H9 (cell line): ENCODE measurements at regions not wholly inside any gene's neighbourhood (a gene's known extent, or its start where the extent isn't known, plus 50 kb on each side); places are given as distances from the start of the nearest gene placed in this dataset.
"Not testable (repeated sequence)": the region's sequence is repeated elsewhere in the genome, so short reads cannot be mapped to it uniquely, and the experiment has no call there.

Experiments
- DNase-seq: peaks from one replicate; pipeline ENCODE4 v3.0.0-alpha.2; 2017
- H2AFZ ChIP-seq: one replicate; pipeline ENCODE4 v1.6.1; 2013; ENCODE audit warnings: mild to moderate bottlenecking, low read length, control low read depth, moderate library complexity
- H2AK5ac ChIP-seq: 2 replicates; pipeline ENCODE4 v1.6.1; 2013; ENCODE audit warnings: low read length, control low read depth, mixed read lengths; ENCODE audit not compliant: insufficient read length
- H2BK120ac ChIP-seq: one replicate; pipeline ENCODE4 v1.6.1; 2013; ENCODE audit warnings: low read depth, mild to moderate bottlenecking, low read length, control low read depth, inconsistent platforms; ENCODE audit not compliant: poor library complexity, severe bottlenecking
- H2BK12ac ChIP-seq: 2 replicates; pipeline ENCODE4 v1.6.1; 2013; ENCODE audit warnings: low read length, control low read depth, mixed read lengths, low read depth; ENCODE audit not compliant: insufficient read length
- H2BK15ac ChIP-seq: 2 replicates; pipeline ENCODE4 v1.6.1; 2013; ENCODE audit warnings: low read depth, low read length, control low read depth
- H2BK20ac ChIP-seq: one replicate; pipeline ENCODE4 v1.6.1; 2013; ENCODE audit warnings: low read depth, mild to moderate bottlenecking, low read length, control low read depth, inconsistent platforms; ENCODE audit not compliant: poor library complexity, severe bottlenecking
- H2BK5ac ChIP-seq: 2 replicates; pipeline ENCODE4 v1.6.1; 2013; ENCODE audit warnings: low read length, control low read depth, mixed read lengths; ENCODE audit not compliant: insufficient read length
- H3K14ac ChIP-seq: 2 replicates; pipeline ENCODE4 v1.6.1; 2013; ENCODE audit warnings: low read length, control low read depth; ENCODE audit not compliant: insufficient read depth
- H3K18ac ChIP-seq: 2 replicates; pipeline ENCODE4 v1.6.1; 2013; ENCODE audit warnings: low read depth, mild to moderate bottlenecking, mixed read lengths, low read length, control low read depth; ENCODE audit not compliant: insufficient read length
- H3K23ac ChIP-seq: 2 replicates; pipeline ENCODE4 v1.6.1; 2013; ENCODE audit warnings: low read length, control low read depth, mixed read lengths, low read depth; ENCODE audit not compliant: insufficient read length
- H3K23me2 ChIP-seq: 2 replicates; pipeline ENCODE4 v1.6.1; 2013; ENCODE audit warnings: low read depth, mild to moderate bottlenecking, mixed read lengths, low read length, control low read depth; ENCODE audit not compliant: insufficient read length, poor library complexity, severe bottlenecking
- H3K27ac ChIP-seq: 2 replicates; pipeline ENCODE4 v1.5.1; 2013; ENCODE audit warnings: low read length, control low read depth, mixed read lengths, low read depth; ENCODE audit not compliant: insufficient read length
- H3K27me3 ChIP-seq: 2 replicates; pipeline ENCODE4 v1.6.1; 2013; ENCODE audit warnings: low read length, control low read depth, inconsistent platforms; ENCODE audit not compliant: insufficient read depth
- H3K4ac ChIP-seq: 2 replicates; pipeline ENCODE4 v1.6.1; 2013; ENCODE audit warnings: low read depth, mild to moderate bottlenecking, control low read depth, inconsistent platforms, low read length, moderate library complexity
- H3K4me1 ChIP-seq: 2 replicates; pipeline ENCODE4 v1.6.1; 2013; ENCODE audit warnings: low read length, control low read depth, inconsistent platforms; ENCODE audit not compliant: insufficient read depth
- H3K4me2 ChIP-seq: 2 replicates; pipeline ENCODE4 v1.6.1; 2013; ENCODE audit warnings: low read length, control low read depth, mixed read lengths; ENCODE audit not compliant: insufficient read length, insufficient read depth
- H3K56ac ChIP-seq: 2 replicates; pipeline ENCODE4 v1.6.1; 2013; ENCODE audit warnings: low read depth, mild to moderate bottlenecking, mixed read lengths, low read length, control low read depth; ENCODE audit not compliant: insufficient read length
- H3K79me1 ChIP-seq: 2 replicates; pipeline ENCODE4 v1.6.1; 2013; ENCODE audit warnings: low read depth, mild to moderate bottlenecking, moderate library complexity, low read length, control low read depth, inconsistent platforms; ENCODE audit not compliant: insufficient read depth, poor library complexity, severe bottlenecking
- H3K79me2 ChIP-seq: 2 replicates; pipeline ENCODE4 v1.6.1; 2013; ENCODE audit warnings: low read length, control low read depth, inconsistent platforms; ENCODE audit not compliant: insufficient read depth
- H3K9ac ChIP-seq: 2 replicates; pipeline ENCODE4 v1.6.1; 2013; ENCODE audit warnings: low read length, control low read depth, mixed read lengths; ENCODE audit not compliant: insufficient read length; ENCODE audit errors: extremely low read depth
- H3K9me3 ChIP-seq: one replicate; pipeline ENCODE4 v1.6.1; 2013; ENCODE audit warnings: low read depth, low read length, inconsistent platforms; ENCODE audit not compliant: control insufficient read depth
- H3T11ph ChIP-seq: one replicate; pipeline ENCODE4 v1.6.1; 2013; ENCODE audit warnings: mild to moderate bottlenecking, low read length, control low read depth, inconsistent platforms
- H4K20me1 ChIP-seq: one replicate; pipeline ENCODE4 v1.6.1; 2013; ENCODE audit not compliant: control insufficient read depth, insufficient read length, insufficient read depth
- H4K5ac ChIP-seq: 2 replicates; pipeline ENCODE4 v1.6.1; 2013; ENCODE audit warnings: low read depth, mild to moderate bottlenecking, mixed read lengths, low read length, control low read depth; ENCODE audit not compliant: insufficient read length
- H4K8ac ChIP-seq: replicated peaks from 2 replicates; pipeline ENCODE4 v1.6.1; 2013; ENCODE audit warnings: low read length, control low read depth, mixed read lengths, low read depth; ENCODE audit not compliant: insufficient read length
- H4K91ac ChIP-seq: 2 replicates; pipeline ENCODE4 v1.6.1; 2013; ENCODE audit warnings: low read depth, mild to moderate bottlenecking, moderate library complexity, mixed read lengths, low read length, control low read depth; ENCODE audit not compliant: insufficient read length
- H3K27ac Mint-ChIP-seq, 3 experiments: 2 replicates in 2 of 3; 3 replicates in 1 of 3; pipeline ENCODE4 v1.8.0; 2020 to 2021; ENCODE audit warnings: mixed read lengths in 3 of 3, mild to moderate bottlenecking in 1 of 3, moderate library complexity in 1 of 3
- H3K27me3 Mint-ChIP-seq: 2 replicates; pipeline ENCODE4 v1.8.0; 2021; ENCODE audit warnings: low read depth, mild to moderate bottlenecking, moderate library complexity, mixed read lengths
- H3K36me3 Mint-ChIP-seq, 3 experiments: 2 replicates in 2 of 3; 3 replicates in 1 of 3; pipeline ENCODE4 v1.8.0; 2020 to 2021; ENCODE audit warnings: low read depth in 3 of 3, mixed read lengths in 3 of 3; ENCODE audit not compliant: insufficient read depth in 1 of 3
- H3K4me1 Mint-ChIP-seq, 2 experiments: 2 replicates each; pipeline ENCODE4 v1.8.0; 2020; ENCODE audit warnings: mixed read lengths in 2 of 2
- H3K4me3 Mint-ChIP-seq, 2 experiments: 2 replicates in 1 of 2; 3 replicates in 1 of 2; pipeline ENCODE4 v1.8.0; 2020 to 2021; ENCODE audit warnings: mild to moderate bottlenecking in 2 of 2, mixed read lengths in 2 of 2, moderate library complexity in 1 of 2
- H3K9me3 Mint-ChIP-seq, 2 experiments: 2 replicates in 1 of 2; 3 replicates in 1 of 2; pipeline ENCODE4 v1.8.0; 2020; ENCODE audit warnings: mild to moderate bottlenecking in 2 of 2, mixed read lengths in 2 of 2, moderate library complexity in 1 of 2
- CTCF ChIP-seq: fragments of 200-600 bp; sonication (generic); conservative IDR thresholded peaks from 3 replicates; pipeline ENCODE4 v1.8.0; 2021; ENCODE audit warnings: antibody characterized with exemption, mild to moderate bottlenecking
- WGBS: extraction: QIAGEN DNeasy Blood & Tissue Kit; methylation state at CpG from one replicate; pipeline ENCODE4 v1.1.7; 2013; ENCODE audit warnings: missing lambda C conversion rate, low lambda C conversion rate, mixed read lengths; ENCODE audit not compliant: insufficient read length; ENCODE audit errors: extremely low coverage; 5-methylcytosine and 5-hydroxymethylcytosine counted together

GRCh38 chr1:222976453-222976852 is 161.6 kb downstream of the DISP1 start:
- Histone ChIP-seq H3K23me2 (no peaks in the 10 kb centered on the region), H2BK5ac (no peak overlapping the region), H3K27ac (no peak overlapping the region), H2AK5ac (no peak overlapping the region), H3K27me3 (no peaks in the 10 kb centered on the region), H3K14ac (no peak overlapping the region), H3K79me1 (no peaks in the 10 kb centered on the region), H4K20me1 (no peaks in the 10 kb centered on the region), H2BK12ac (no peak overlapping the region), H4K5ac (no peak overlapping the region), H2AFZ (no peak overlapping the region), H3K18ac (no peak overlapping the region), H3K79me2 (no peaks in the 10 kb centered on the region), H3K23ac (no peak overlapping the region), H3T11ph (no peak overlapping the region), H2BK20ac (no peak overlapping the region), H3K4ac (no peak overlapping the region), H3K9me3 (no peaks in the 10 kb centered on the region), H2BK15ac (no peak overlapping the region), H4K91ac (no peak overlapping the region), H3K56ac (no peak overlapping the region), H3K9ac (no peak overlapping the region), H3K4me1 (no peaks in the 10 kb centered on the region), H2BK120ac (no peak overlapping the region), H4K8ac (no peak overlapping the region), H3K4me2 (no peak overlapping the region)
- Mint-ChIP-seq H3K4me1 (0 out of 4 replicates have a peak, but pooled peaks cover 0 to 7% of the 10 kb centered on the region in 2 experiments), H3K27ac (no peak overlapping the region), H3K36me3 (peaks cover 2 to 5% (median 2%) of the 10 kb centered on the region in 3 experiments; a peak in 2 of 7 replicates), H3K9me3 (peaks cover 3 to 6% of the 10 kb centered on the region in 2 experiments; a peak in 3 of 5 replicates), H3K4me3 (no peak overlapping the region), H3K27me3 (no peaks in the 10 kb centered on the region)
- no peak for DNase-seq
- TF ChIP-seq CTCF: no peak
- no CpG with 5 or more reads among the region's 1 CpG for WGBS

GRCh38 chr1:222977294-222977693 is 162.5 kb downstream of the DISP1 start:
- H3K79me2 ChIP-seq, H3K9me3 Mint-ChIP-seq, H3K23me2 ChIP-seq, H3K27ac Mint-ChIP-seq, H4K20me1 ChIP-seq, H3K36me3 Mint-ChIP-seq, H4K91ac ChIP-seq, H3K4ac ChIP-seq, H4K8ac ChIP-seq, H2BK5ac ChIP-seq, H2BK15ac ChIP-seq, H3K14ac ChIP-seq, H3K18ac ChIP-seq, H3K56ac ChIP-seq, H3K4me3 Mint-ChIP-seq, H3K27me3 Mint-ChIP-seq, H3K4me1 Mint-ChIP-seq, H3K9ac ChIP-seq, H2BK120ac ChIP-seq, H2BK20ac ChIP-seq, H4K5ac ChIP-seq, H2BK12ac ChIP-seq, H3K79me1 ChIP-seq, H2AFZ ChIP-seq, H2AK5ac ChIP-seq, DNase-seq, H3K4me1 ChIP-seq, H3T11ph ChIP-seq, H3K9me3 ChIP-seq, H3K4me2 ChIP-seq, H3K27ac ChIP-seq, H3K23ac ChIP-seq, H3K27me3 ChIP-seq: not testable (repeated sequence)
- no CpG with 5 or more reads among the region's 5 CpGs for WGBS
